Peyer's patch (tissue), 4 donors: ENCODE measurements at regions not wholly inside any gene's neighbourhood (a gene's known extent, or its start where the extent isn't known, plus 50 kb on each side); places are given as distances from the start of the nearest gene placed in this dataset.

Experiments used
- DNase-seq, 3 donors: peaks; one replicate each; pipeline ENCODE4 v3.0.0-alpha.2; 2017 to 2019
- H3K27ac ChIP-seq, 4 donors: fragments of 200-600 bp; sonication (generic); one replicate each; pipeline ENCODE4 v1.5.1; 2016 to 2019
- H3K27me3 ChIP-seq, 2 donors: fragments of 200-600 bp; sonication (generic); one replicate each; pipeline ENCODE4 v1.5.1; 2019
- H3K36me3 ChIP-seq, 3 donors: fragments of 200-600 bp; sonication (generic); one replicate each; pipeline ENCODE4 v1.5.1; 2016 to 2019
- H3K4me1 ChIP-seq, 4 donors: fragments of 200-600 bp; sonication (generic); one replicate each; pipeline ENCODE4 v1.5.1; 2016 to 2019
- H3K4me3 ChIP-seq, 4 donors: fragments of 200-600 bp; sonication (generic); 1 replicate in 3 of 4; 2 replicates in 1 of 4; pipeline ENCODE4 v1.5.1; 2016 to 2019; ENCODE audit warnings: mild to moderate bottlenecking in 1 of 4
- H3K9me3 ChIP-seq, 4 donors: fragments of 200-600 bp; sonication (generic); one replicate each; pipeline ENCODE4 v1.5.1; 2016 to 2019; ENCODE audit warnings: mild to moderate bottlenecking in 1 of 4
- POLR2A ChIP-seq, 2 donors: fragments of 450-650 bp; IDR thresholded peaks; one replicate each; pipeline ENCODE4 v1.5.1; 2017; ENCODE audit warnings: antibody characterized with exemption in 2 of 2, mild to moderate bottlenecking in 2 of 2, moderate library complexity in 2 of 2
- TF ChIP-seq, protein P1 (sequence below), 6 experiments: fragments of 450-650 bp in 4 of 6; fragments of 200-600 bp in 2 of 6; sonication (generic) in 1 of 6; IDR thresholded peaks; one replicate each; pipeline ENCODE4 v1.5.1; 2017 to 2019; ENCODE audit warnings: antibody characterized with exemption in 6 of 6, mild to moderate bottlenecking in 3 of 6, moderate library complexity in 1 of 6

DNA sequence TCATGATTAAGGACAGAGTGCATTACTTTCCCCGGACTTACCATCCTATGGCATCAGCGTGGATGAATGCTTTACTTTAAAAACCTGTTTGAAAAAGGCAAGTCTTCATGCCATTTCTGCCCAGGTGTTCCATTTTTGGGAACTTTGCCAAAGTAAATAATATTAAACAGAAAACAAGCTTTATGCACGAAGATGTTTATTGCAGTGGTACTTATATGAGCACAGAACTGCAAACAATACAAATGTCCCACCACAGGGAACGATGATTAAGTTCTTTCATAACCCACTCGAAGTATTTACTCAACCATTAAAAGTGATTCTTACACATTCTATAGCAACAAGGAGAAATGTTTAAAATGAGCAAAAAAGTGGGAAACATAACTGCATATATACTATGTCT lies 109.7 kb upstream of the GDF10 start:
- Histone ChIP-seq H3K4me3 (no peak overlapping the region), H3K27ac (no peak overlapping the region), H3K36me3 (no peaks in the 10 kb centered on the region), H3K4me1 (no peaks in the 10 kb centered on the region), H3K9me3 (no peaks in the 10 kb centered on the region), H3K27me3 (no peaks in the 10 kb centered on the region)
- TF ChIP-seq, protein P1, sequence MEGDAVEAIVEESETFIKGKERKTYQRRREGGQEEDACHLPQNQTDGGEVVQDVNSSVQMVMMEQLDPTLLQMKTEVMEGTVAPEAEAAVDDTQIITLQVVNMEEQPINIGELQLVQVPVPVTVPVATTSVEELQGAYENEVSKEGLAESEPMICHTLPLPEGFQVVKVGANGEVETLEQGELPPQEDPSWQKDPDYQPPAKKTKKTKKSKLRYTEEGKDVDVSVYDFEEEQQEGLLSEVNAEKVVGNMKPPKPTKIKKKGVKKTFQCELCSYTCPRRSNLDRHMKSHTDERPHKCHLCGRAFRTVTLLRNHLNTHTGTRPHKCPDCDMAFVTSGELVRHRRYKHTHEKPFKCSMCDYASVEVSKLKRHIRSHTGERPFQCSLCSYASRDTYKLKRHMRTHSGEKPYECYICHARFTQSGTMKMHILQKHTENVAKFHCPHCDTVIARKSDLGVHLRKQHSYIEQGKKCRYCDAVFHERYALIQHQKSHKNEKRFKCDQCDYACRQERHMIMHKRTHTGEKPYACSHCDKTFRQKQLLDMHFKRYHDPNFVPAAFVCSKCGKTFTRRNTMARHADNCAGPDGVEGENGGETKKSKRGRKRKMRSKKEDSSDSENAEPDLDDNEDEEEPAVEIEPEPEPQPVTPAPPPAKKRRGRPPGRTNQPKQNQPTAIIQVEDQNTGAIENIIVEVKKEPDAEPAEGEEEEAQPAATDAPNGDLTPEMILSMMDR (IDR thresholded peaks at IDR 0.05), result no peak
- no peak for TF ChIP-seq POLR2A (IDR thresholded peaks at IDR 0.05)
- DNase-seq, result no peak

DNA sequence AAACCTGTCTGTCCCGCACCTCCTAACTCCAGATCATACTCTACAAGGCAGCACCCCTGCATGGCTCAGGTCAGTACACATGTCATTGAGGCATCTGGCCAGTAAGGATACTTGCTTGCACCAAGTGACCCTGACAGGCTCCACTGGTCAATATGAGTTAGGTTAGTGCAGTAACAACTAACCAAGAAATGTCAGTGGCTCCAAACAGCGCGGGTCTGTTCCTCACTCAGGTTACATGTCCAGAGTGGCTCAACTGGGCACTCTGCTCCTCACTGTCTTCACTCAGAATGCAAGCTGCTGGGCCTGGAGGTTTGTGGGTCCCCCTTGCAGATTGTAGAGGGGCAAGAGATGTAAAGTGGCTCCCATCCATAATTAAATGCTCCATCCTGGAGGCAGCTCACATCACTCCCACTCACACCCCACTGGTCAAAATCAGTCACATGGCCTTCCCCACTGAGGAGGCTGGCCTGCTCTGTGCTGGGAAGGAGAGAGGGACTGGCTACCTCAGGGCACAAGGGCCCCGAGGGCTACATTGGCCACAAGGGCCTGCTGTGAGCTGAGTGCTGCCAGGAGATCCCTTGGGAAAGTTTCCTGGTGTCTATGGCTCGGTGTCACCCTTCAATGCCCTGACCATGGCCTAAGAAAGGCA lies 109.1 kb upstream of the GDF10 start:
- H3K9me3 ChIP-seq, result no peaks in the 10 kb centered on the region
- H3K27ac ChIP-seq, result no peak overlapping the region
- DNase-seq, result no peak
- no peaks in the 10 kb centered on the region for H3K27me3 ChIP-seq
- H3K4me1 ChIP-seq, result no peaks in the 10 kb centered on the region
- no peak overlapping the region for H3K4me3 ChIP-seq
- TF ChIP-seq POLR2A (IDR thresholded peaks at IDR 0.05), result no peak
- TF ChIP-seq, protein P1 (IDR thresholded peaks at IDR 0.05), result no peak
- H3K36me3 ChIP-seq, result no peaks in the 10 kb centered on the region

DNA sequence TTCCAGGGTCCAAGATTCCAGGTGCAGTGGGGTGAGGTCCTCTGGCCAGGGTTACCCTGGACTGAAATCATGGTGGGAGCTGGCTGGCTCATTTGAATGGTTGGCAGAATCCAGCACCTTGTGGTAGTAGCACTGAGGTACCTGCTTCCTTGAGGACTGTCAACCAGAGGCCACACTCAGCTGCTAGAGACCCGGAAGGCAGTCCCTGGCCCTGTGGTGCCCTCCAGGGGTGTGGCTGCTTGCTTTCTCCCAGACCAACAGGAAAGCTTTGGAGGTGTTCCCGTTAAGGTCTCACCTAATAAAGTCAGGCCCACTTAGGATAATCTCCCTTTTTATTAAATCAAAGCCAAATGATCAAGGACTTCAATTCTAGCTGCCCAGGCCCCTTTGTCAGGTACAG lies 107.7 kb upstream of the GDF10 start:
- Histone ChIP-seq H3K4me3 (no peak overlapping the region), H3K4me1 (no peaks in the 10 kb centered on the region), H3K36me3 (no peaks in the 10 kb centered on the region), H3K27ac (no peak overlapping the region), H3K27me3 (no peaks in the 10 kb centered on the region), H3K9me3 (no peaks in the 10 kb centered on the region)
- TF ChIP-seq, protein P1 (IDR thresholded peaks at IDR 0.05), result no peak
- no peak for TF ChIP-seq POLR2A (IDR thresholded peaks at IDR 0.05)
- DNase-seq, result no peak

DNA sequence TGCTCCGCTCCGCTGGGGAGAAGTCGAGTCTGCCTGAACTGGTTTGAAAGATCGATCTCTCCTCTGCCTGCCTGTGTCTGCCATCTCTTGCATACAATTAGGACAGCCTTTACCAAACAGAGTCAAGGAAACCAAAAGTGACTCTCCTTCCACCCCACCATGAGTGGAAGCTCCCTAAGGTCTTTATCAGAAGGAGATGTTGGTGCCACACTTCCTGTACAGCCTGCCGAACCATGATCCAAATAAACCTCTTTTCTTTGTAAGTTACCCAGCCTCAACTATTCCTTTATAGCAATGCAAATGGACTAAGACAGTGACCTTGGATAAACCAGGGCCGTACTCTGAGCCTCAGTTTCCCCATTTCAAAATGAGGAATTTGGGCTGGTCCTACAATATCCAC lies 106.3 kb upstream of the GDF10 start:
- no peak overlapping the region for H3K27ac ChIP-seq
- H3K9me3 ChIP-seq, result no peaks in the 10 kb centered on the region
- TF ChIP-seq, protein P1 (IDR thresholded peaks at IDR 0.05), result no peak
- TF ChIP-seq POLR2A (IDR thresholded peaks at IDR 0.05), result no peak
- no peak for DNase-seq
- no peaks in the 10 kb centered on the region for H3K4me1 ChIP-seq
- no peak overlapping the region for H3K4me3 ChIP-seq
- no peaks in the 10 kb centered on the region for H3K36me3 ChIP-seq
- H3K27me3 ChIP-seq, result no peaks in the 10 kb centered on the region

DNA sequence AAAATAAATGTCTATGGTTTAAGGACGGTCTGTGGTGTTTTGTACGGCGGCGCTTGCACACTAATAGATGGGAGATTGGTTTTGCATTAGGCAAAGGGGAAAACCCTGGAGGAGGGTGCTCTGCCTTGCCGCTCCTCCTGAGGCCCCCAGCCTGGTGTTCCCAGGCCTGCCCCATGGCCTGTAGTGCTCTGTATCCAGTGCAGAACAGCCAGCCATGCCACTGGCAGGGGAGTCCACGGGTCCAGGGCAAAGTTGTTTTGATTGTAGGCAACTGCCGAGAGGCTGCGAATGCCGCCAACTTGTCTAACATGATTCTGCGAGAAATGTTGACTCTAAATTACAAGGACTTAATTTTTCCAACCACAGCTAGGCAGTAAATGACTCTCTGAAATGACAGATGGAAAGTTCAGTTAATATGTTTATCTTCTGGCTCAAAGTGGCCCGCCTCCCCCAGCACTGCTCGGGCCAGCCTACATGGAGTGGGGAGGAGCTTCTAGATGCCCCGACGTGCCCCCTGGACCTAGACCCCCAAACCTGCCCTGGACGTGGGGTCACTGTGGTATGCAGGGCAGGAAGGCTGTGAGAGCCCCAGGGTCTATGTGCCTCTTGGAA lies 104.6 kb upstream of the GDF10 start:
- TF ChIP-seq POLR2A (IDR thresholded peaks at IDR 0.05), result no peak
- TF ChIP-seq, protein P1 (IDR thresholded peaks at IDR 0.05), result no peak
- Histone ChIP-seq H3K4me1 (no peaks in the 10 kb centered on the region), H3K9me3 (no peaks in the 10 kb centered on the region), H3K27ac (no peak overlapping the region), H3K27me3 (no peaks in the 10 kb centered on the region), H3K36me3 (no peaks in the 10 kb centered on the region), H3K4me3 (no peak overlapping the region)
- DNase-seq, result no peak
